ENCODE measurements at regions not wholly inside any gene's neighbourhood (a gene's known extent, or its start where the extent isn't known, plus 50 kb on each side); places are given as distances from the start of the nearest gene placed in this dataset.

- Histone ChIP-seq H3K27me3 (ENCODE audit: control insufficient read depth, insufficient read depth, low read length) (no peaks in the 10 kb centered on the region), H3K4me3 (ENCODE audit: low read length) (no peak overlapping the region), H3K27ac (ENCODE audit: low read depth, low read length) (no peak overlapping the region), H3K4me1 (ENCODE audit: control insufficient read depth, insufficient read depth, low read length) (no peaks in the 10 kb centered on the region), H3K9ac (ENCODE audit: low read length) (no peak overlapping the region), H3K36me3 (ENCODE audit: control insufficient read depth, insufficient read depth, low read length) (no peaks in the 10 kb centered on the region)
Observed at GRCh38 chr11:42651621-42652020, 660.2 kb upstream of the API5 start.

DNA sequence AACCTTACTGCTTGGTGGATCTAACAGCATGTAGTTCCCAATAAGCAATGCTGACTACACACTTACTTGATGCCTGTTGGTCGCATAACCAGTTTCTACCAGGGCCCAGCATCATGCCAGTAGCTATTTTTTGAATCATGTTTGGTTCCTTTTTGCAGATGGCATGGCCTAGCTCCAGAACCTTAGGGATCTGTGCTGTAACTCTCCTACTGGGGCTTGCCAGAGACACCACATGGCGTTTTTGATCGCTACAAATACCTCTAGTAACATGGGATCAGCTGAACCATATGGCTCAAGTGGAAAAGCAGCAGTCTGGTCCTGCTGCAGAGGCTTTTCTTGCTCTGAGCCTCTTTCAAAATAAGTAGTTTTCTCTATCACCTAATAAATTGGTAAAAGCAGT is 654.6 kb upstream of the API5 start:
- no peak overlapping the region for H3K27ac ChIP-seq (ENCODE audit: low read depth, low read length)
- H3K4me1 ChIP-seq (ENCODE audit: control insufficient read depth, insufficient read depth, low read length), result no peaks in the 10 kb centered on the region
- H3K27me3 ChIP-seq (ENCODE audit: control insufficient read depth, insufficient read depth, low read length), result no peaks in the 10 kb centered on the region
- no peaks in the 10 kb centered on the region for H3K36me3 ChIP-seq (ENCODE audit: control insufficient read depth, insufficient read depth, low read length)
- no peak overlapping the region for H3K9ac ChIP-seq (ENCODE audit: low read length)
- no peak overlapping the region for H3K4me3 ChIP-seq (ENCODE audit: low read length)

GRCh38 chr11:42661942-42662341 is 649.9 kb upstream of the API5 start:
- Histone ChIP-seq H3K4me1 (ENCODE audit: control insufficient read depth, insufficient read depth, low read length) (no peaks in the 10 kb centered on the region), H3K9ac (ENCODE audit: low read length) (no peak overlapping the region)

DNA sequence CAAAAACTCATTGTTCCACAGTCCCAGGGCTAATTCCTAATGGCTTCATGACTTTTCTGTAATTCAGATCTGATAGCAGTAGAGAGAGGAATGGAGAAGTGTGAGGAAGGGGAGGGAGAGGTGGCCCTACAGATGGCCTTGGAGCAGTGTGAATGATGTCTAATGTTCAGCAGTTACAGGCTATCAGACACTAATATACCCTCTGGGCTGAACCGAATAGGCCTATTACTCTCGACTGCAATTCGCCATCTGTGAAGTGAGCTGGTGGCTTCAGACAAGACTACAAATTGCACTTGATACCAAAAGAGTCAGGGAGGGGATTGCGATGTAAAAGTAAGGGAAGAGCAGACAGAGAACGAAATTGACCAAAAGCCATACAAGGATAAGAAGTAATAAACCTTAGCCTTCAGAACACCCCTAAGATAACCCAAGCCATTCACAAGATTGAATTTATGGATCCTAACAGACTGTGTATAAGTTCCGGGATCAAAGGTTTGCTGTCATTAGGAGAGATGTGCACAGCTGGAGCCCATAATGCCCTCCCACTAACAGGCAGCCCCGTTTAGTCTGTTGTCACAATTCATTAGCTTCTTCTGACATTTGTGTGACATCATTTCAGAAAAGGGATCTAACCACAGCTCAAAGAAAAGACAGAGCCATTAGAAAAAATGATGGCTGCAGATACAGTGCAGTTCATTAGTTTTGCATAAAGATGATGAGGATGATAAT is 642.4 kb upstream of the API5 start:
- Histone ChIP-seq H3K36me3 (ENCODE audit: control insufficient read depth, insufficient read depth, low read length) (no peaks in the 10 kb centered on the region), H3K27ac (ENCODE audit: low read depth, low read length) (no peak overlapping the region), H3K9ac (ENCODE audit: low read length) (no peak overlapping the region), H3K27me3 (ENCODE audit: control insufficient read depth, insufficient read depth, low read length) (no peaks in the 10 kb centered on the region), H3K4me3 (ENCODE audit: low read length) (no peak overlapping the region), H3K4me1 (ENCODE audit: control insufficient read depth, insufficient read depth, low read length) (no peaks in the 10 kb centered on the region)

More at GRCh38 chr11:42661942-42662341, 649.9 kb upstream of the API5 start:
- no peak overlapping the region for H3K27ac ChIP-seq (ENCODE audit: low read depth, low read length)
- H3K4me3 ChIP-seq (ENCODE audit: low read length), result no peak overlapping the region
- H3K36me3 ChIP-seq (ENCODE audit: control insufficient read depth, insufficient read depth, low read length), result no peaks in the 10 kb centered on the region
- no peaks in the 10 kb centered on the region for H3K27me3 ChIP-seq (ENCODE audit: control insufficient read depth, insufficient read depth, low read length)

DNA sequence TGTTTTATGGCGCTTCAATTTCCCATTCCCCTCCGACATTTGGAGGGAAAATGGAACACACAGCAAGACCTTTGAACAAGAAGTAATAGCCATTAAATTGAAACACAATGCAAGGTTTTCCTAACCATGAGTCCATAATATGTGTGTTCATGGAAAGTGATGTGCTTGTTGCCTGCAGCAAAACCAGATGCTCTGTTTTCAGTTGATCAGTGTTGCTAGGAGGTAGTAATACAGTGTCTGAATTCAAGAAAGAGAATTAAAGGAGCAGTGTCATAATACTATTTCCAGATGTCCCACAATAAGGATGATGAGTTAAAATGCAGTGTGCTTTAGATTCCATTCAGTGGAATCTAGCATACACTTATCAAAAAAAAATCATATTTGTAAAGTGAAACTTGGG is 637.4 kb upstream of the API5 start:
- no peak overlapping the region for H3K4me3 ChIP-seq (ENCODE audit: low read length)
- H3K27ac ChIP-seq (ENCODE audit: low read depth, low read length), result no peak overlapping the region
- H3K4me1 ChIP-seq (ENCODE audit: control insufficient read depth, insufficient read depth, low read length), result no peaks in the 10 kb centered on the region
- H3K36me3 ChIP-seq (ENCODE audit: control insufficient read depth, insufficient read depth, low read length), result no peaks in the 10 kb centered on the region
- H3K27me3 ChIP-seq (ENCODE audit: control insufficient read depth, insufficient read depth, low read length), result no peaks in the 10 kb centered on the region
- no peak overlapping the region for H3K9ac ChIP-seq (ENCODE audit: low read length)

DNA sequence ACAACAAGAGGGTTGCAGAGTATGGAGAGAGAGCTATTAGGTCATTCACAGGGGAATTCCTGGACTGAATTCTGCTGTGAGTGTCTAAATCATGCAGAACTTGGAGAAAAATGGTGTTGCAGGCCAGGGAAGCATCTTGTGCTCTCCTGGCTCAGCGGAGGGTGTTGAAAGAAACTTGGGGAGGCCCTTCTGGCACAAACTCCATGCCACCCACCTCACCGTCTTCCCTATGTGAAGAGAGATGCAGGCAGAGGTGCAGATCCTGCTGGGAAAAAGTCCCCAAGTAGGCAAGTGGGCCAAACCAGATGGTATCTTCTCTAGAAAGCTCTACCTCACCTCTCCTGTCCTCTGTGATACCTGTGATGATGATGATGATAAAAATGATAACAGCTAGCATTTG is 604.3 kb upstream of the API5 start:
- H3K27me3 ChIP-seq (ENCODE audit: control insufficient read depth, insufficient read depth, low read length), result no peaks in the 10 kb centered on the region
- H3K9ac ChIP-seq (ENCODE audit: low read length), result no peak overlapping the region
- H3K36me3 ChIP-seq (ENCODE audit: control insufficient read depth, insufficient read depth, low read length), result no peaks in the 10 kb centered on the region
- no peaks in the 10 kb centered on the region for H3K4me1 ChIP-seq (ENCODE audit: control insufficient read depth, insufficient read depth, low read length)
- H3K27ac ChIP-seq (ENCODE audit: low read depth, low read length), result no peak overlapping the region
- no peak overlapping the region for H3K4me3 ChIP-seq (ENCODE audit: low read length)

DNA sequence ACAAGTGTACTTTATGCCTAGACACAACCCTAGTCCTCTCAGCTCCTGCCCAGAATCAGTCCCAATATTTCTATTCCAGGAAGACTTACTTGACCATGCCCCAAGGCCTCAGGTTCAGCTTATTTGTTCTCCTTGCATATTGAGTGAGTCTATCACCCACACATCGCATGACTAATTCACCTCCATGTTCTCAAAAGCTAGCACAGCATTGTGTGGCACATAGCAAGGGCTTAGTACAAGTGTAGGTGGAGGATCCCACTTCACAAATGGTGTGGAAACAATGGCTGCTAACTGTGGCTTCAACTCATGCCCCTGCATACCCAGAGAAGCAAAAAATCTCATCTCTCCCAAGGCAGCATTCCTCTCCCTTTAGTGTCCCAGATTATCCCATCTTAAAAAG is 602.6 kb upstream of the API5 start:
- Histone ChIP-seq H3K27me3 (ENCODE audit: control insufficient read depth, insufficient read depth, low read length) (no peaks in the 10 kb centered on the region), H3K27ac (ENCODE audit: low read depth, low read length) (no peak overlapping the region), H3K9ac (ENCODE audit: low read length) (no peak overlapping the region), H3K36me3 (ENCODE audit: control insufficient read depth, insufficient read depth, low read length) (no peaks in the 10 kb centered on the region), H3K4me1 (ENCODE audit: control insufficient read depth, insufficient read depth, low read length) (no peaks in the 10 kb centered on the region), H3K4me3 (ENCODE audit: low read length) (no peak overlapping the region)

GRCh38 chr11:42713279-42713678 is 598.5 kb upstream of the API5 start:
- Histone ChIP-seq H3K4me1 (ENCODE audit: control insufficient read depth, insufficient read depth, low read length) (no peaks in the 10 kb centered on the region), H3K27me3 (ENCODE audit: control insufficient read depth, insufficient read depth, low read length) (no peaks in the 10 kb centered on the region), H3K4me3 (ENCODE audit: low read length) (no peak overlapping the region), H3K36me3 (ENCODE audit: control insufficient read depth, insufficient read depth, low read length) (no peaks in the 10 kb centered on the region), H3K9ac (ENCODE audit: low read length) (no peak overlapping the region), H3K27ac (ENCODE audit: low read depth, low read length) (no peak overlapping the region)

- Histone ChIP-seq H3K9ac (ENCODE audit: low read length) (no peak overlapping the region), H3K4me1 (ENCODE audit: control insufficient read depth, insufficient read depth, low read length) (no peaks in the 10 kb centered on the region), H3K27ac (ENCODE audit: low read depth, low read length) (no peak overlapping the region), H3K27me3 (ENCODE audit: control insufficient read depth, insufficient read depth, low read length) (no peaks in the 10 kb centered on the region), H3K36me3 (ENCODE audit: control insufficient read depth, insufficient read depth, low read length) (no peaks in the 10 kb centered on the region), H3K4me3 (ENCODE audit: low read length) (no peak overlapping the region)
Observed at GRCh38 chr11:42713753-42714152, 598.0 kb upstream of the API5 start.

DNA sequence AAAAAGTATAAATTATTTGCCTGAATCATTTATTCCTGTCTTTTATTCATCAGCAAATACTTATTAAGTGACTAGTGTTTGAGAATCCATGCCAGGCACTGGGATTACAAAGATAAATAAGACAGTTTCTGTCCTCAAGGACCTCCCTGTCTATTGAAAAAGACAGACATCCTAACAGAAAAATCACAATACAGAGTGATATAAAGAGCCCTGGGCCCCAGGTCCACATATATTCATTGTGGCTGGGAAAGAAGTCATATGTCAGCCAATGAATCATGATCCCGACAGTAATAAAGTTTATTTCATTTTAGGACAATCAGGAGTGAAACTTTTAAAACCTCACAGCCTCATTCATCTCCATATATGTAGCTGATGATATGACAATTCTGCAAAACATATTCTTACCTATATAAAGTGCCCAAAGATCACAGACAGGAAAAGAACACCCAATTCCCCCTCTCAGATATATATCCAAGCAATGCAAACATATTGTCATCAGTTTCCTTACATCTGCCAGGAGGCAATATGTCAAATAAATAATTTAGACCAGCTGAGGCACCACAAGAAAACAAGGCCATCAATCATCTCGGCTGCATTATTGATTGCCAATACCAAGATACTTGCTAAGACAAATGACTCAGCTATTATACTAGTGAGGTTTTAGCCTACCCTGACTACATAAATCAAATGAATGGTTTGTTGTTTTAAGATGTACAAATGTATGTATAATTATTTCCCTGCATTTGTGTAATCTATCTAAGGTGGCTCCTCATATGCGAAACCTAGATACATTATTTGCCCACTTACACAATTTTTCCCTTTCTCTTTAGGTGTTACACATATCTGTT is 590.9 kb upstream of the API5 start:
- Histone ChIP-seq H3K36me3 (ENCODE audit: control insufficient read depth, insufficient read depth, low read length) (no peaks in the 10 kb centered on the region), H3K4me3 (ENCODE audit: low read length) (no peak overlapping the region), H3K27ac (ENCODE audit: low read depth, low read length) (no peak overlapping the region), H3K4me1 (ENCODE audit: control insufficient read depth, insufficient read depth, low read length) (no peaks in the 10 kb centered on the region), H3K9ac (ENCODE audit: low read length) (no peak overlapping the region), H3K27me3 (ENCODE audit: control insufficient read depth, insufficient read depth, low read length) (no peaks in the 10 kb centered on the region)

DNA sequence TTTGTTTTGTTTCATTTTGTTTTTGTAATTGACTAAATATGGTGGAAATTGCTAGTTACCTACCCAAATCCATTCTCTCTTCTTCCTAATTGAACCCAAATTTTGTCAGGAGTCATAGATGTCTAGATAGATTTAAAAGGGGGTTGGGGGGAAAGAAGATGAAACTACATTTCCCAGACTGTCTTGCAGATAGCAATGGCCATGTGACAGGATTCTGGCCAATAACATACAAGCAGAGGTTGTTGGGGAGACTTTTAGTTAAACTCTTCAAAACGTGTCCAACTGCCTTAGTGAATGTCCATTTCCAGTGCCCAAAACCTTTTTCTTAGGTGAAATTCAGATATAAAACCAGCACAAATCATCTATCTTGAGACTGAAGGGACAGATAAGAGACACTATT is 583.9 kb upstream of the API5 start:
- no peak overlapping the region for H3K4me3 ChIP-seq (ENCODE audit: low read length)
- H3K4me1 ChIP-seq (ENCODE audit: control insufficient read depth, insufficient read depth, low read length), result no peaks in the 10 kb centered on the region
- no peaks in the 10 kb centered on the region for H3K27me3 ChIP-seq (ENCODE audit: control insufficient read depth, insufficient read depth, low read length)
- no peaks in the 10 kb centered on the region for H3K36me3 ChIP-seq (ENCODE audit: control insufficient read depth, insufficient read depth, low read length)
- H3K9ac ChIP-seq (ENCODE audit: low read length), result no peak overlapping the region
- no peak overlapping the region for H3K27ac ChIP-seq (ENCODE audit: low read depth, low read length)

DNA sequence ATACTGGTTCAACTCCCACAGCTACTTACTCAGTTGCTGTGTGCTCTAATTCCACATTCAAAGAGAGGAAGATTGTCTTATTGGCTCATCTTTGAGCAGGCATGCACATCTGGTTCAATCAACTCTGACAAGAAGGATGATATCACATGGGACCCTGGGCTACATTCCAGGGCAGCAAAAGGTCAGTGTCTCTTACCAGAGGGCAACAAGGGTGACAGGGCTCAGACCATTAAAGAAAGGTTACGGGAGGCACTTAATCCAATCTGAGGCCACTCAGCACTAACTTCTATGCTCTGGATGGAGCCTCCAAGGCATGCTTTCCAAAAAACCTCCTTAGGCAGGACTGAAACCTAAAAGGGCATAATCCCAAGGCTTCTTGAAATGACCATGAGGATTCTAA is 549.4 kb upstream of the API5 start:
- Histone ChIP-seq H3K27me3 (ENCODE audit: control insufficient read depth, insufficient read depth, low read length) (no peaks in the 10 kb centered on the region), H3K9ac (ENCODE audit: low read length) (no peak overlapping the region), H3K36me3 (ENCODE audit: control insufficient read depth, insufficient read depth, low read length) (no peaks in the 10 kb centered on the region), H3K4me3 (ENCODE audit: low read length) (no peak overlapping the region), H3K4me1 (ENCODE audit: control insufficient read depth, insufficient read depth, low read length) (no peaks in the 10 kb centered on the region), H3K27ac (ENCODE audit: low read depth, low read length) (no peak overlapping the region)

DNA sequence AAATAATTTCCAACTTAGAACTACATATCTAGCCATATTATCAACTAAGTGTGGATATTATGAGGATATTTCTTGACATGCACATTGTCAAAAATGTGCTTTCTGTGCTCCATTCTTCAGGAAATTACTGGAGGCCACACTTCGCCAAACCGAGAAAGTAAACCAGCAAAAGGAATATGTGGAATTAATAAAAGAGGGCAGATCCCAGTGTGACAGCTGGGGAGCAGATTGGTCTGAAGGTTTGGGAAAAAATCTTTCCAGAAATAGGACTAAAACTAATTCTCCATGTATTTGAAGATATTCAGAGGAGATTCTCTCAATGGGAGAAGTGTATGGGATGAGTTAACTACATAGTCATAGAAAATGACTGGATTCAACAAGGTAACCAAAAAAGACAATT is 546.9 kb upstream of the API5 start:
- Histone ChIP-seq H3K9ac (ENCODE audit: low read length) (no peak overlapping the region), H3K4me3 (ENCODE audit: low read length) (no peak overlapping the region), H3K36me3 (ENCODE audit: control insufficient read depth, insufficient read depth, low read length) (no peaks in the 10 kb centered on the region), H3K27ac (ENCODE audit: low read depth, low read length) (no peak overlapping the region), H3K4me1 (ENCODE audit: control insufficient read depth, insufficient read depth, low read length) (no peaks in the 10 kb centered on the region), H3K27me3 (ENCODE audit: control insufficient read depth, insufficient read depth, low read length) (no peaks in the 10 kb centered on the region)

Measured in rectal smooth muscle tissue (tissue), 1 donor.